HCT116 (cell line): ENCODE measurements at regions not wholly inside any gene's neighbourhood (a gene's known extent, or its start where the extent isn't known, plus 50 kb on each side); places are given as distances from the start of the nearest gene placed in this dataset.

Experiments
- ATAC-seq: fragments of 200-7000 bp; cut with Tn5 transposase; 2 replicates; pipeline ENCODE4 v1.9.1; 2020; ENCODE audit warnings: mild to moderate bottlenecking, moderate library complexity
- BruUV-seq: library from RNA; stranded (reverse); fragments of 400-500 nt; replicated peaks from 2 replicates; lab custom pipeline; 2021; lab: Mats Ljungman, UMichigan
- CTCF ChIA-PET: fragments of 300-600 bp; sonication (Branson Sonifier 250); formaldehyde crosslinking; loops from one replicate; lab custom pipeline; 2021; ENCODE audit warnings: antibody characterized with exemption; lab: Charles Lee
- POLR2A ChIA-PET: fragments of 300-600, 350-600 bp; sonication (Branson Sonifier 250); formaldehyde crosslinking; loops from one replicate; lab custom pipeline; 2021; ENCODE audit warnings: antibody characterized with exemption; lab: Charles Lee
- RAD21 ChIA-PET, 2 experiments: fragments of 300-600 bp; sonication (Branson Sonifier 250); formaldehyde crosslinking; loops; one replicate each; lab custom pipeline; 2023; ENCODE audit warnings: low total read pairs in 2 of 2; ENCODE audit not compliant: uncharacterized antibody in 2 of 2, unreplicated experiment in 2 of 2, low non-redundant PET in 1 of 2; lab: Charles Lee
- DNase-seq: peaks from one replicate; pipeline ENCODE4 v3.0.0-alpha.2; 2010; ENCODE audit warnings: low read depth, low spot score
- H2AFZ ChIP-seq: fragments of 200-600 bp; shearing (Covaris generic), sonication (generic); 2 replicates; pipeline ENCODE4 v1.6.1; 2017; ENCODE audit warnings: low read depth, mixed run types, mixed read lengths, antibody characterized with exemption, low read length; ENCODE audit not compliant: poor library complexity, severe bottlenecking
- H3K27ac ChIP-seq: 2 replicates; pipeline ENCODE4 v1.5.1; 2012; ENCODE audit warnings: low read depth, low read length
- H3K27me3 ChIP-seq: fragments of 200-600 bp; sonication (generic); 2 replicates; pipeline ENCODE4 v1.6.1; 2016; ENCODE audit warnings: mixed run types, low read length, mixed read lengths; ENCODE audit not compliant: insufficient read depth
- H3K36me3 ChIP-seq, 2 experiments: fragments of 200-500 bp in 1 of 2; fragments of 200-600 bp in 1 of 2; sonication (Bioruptor generic) in 1 of 2; sonication (generic) in 1 of 2; 2 replicates each; pipeline versions ENCODE4 v1.5.1 to v1.6.1; 2014 to 2016; ENCODE audit warnings: low read length in 2 of 2, inconsistent platforms in 1 of 2, mixed read lengths in 1 of 2, mixed run types in 1 of 2; ENCODE audit not compliant: insufficient read depth in 2 of 2, control insufficient read depth in 1 of 2
- H3K4me1 ChIP-seq, 2 experiments: fragments of 200-600 bp in 1 of 2; sonication (generic) in 1 of 2; 2 replicates each; pipeline versions ENCODE4 v1.5.1 to v1.6.1; 2012 to 2017; ENCODE audit warnings: low read length in 2 of 2, inconsistent platforms in 1 of 2, mild to moderate bottlenecking in 1 of 2, mixed read lengths in 1 of 2, mixed run types in 1 of 2, moderate library complexity in 1 of 2; ENCODE audit not compliant: insufficient read depth in 2 of 2, control insufficient read depth in 1 of 2
- H3K4me2 ChIP-seq: fragments of 200-600 bp; sonication (generic); 2 replicates; pipeline ENCODE4 v1.6.1; 2017; ENCODE audit warnings: mixed run types, low read length, mixed read lengths
- H3K4me3 ChIP-seq, 2 experiments: fragments of 200-600 bp in 1 of 2; sonication (generic) in 1 of 2; replicated peaks in 1 of 2; 2 replicates each; pipeline ENCODE4 v1.5.1; 2011 to 2016; ENCODE audit warnings: low read length in 2 of 2, control low read depth in 1 of 2, low read depth in 1 of 2, mild to moderate bottlenecking in 1 of 2, mixed read lengths in 1 of 2, mixed run types in 1 of 2
- H3K79me2 ChIP-seq: fragments of 200-600 bp; sonication (generic); 2 replicates; pipeline ENCODE4 v1.6.1; 2017; ENCODE audit warnings: mild to moderate bottlenecking, mixed run types, low read length, moderate library complexity, mixed read lengths; ENCODE audit not compliant: insufficient read depth
- H3K9ac ChIP-seq: fragments of 200-600 bp; sonication (generic); 2 replicates; pipeline ENCODE4 v1.6.1; 2016; ENCODE audit warnings: low read length, mixed read lengths
- H3K9me2 ChIP-seq: fragments of 200-600 bp; sonication (generic), shearing (Covaris generic); 2 replicates; pipeline ENCODE4 v1.6.1; 2017; ENCODE audit warnings: mixed run types, mild to moderate bottlenecking, moderate library complexity; ENCODE audit not compliant: insufficient read depth
- H3K9me3 ChIP-seq, 2 experiments: fragments of 200-500 bp in 1 of 2; fragments of 200-600 bp in 1 of 2; sonication (Bioruptor generic) in 1 of 2; sonication (generic) in 1 of 2; 2 replicates each; pipeline ENCODE4 v1.6.1; 2014 to 2017; ENCODE audit warnings: low read length in 2 of 2, mixed read lengths in 2 of 2, inconsistent platforms in 1 of 2, low read depth in 1 of 2, mild to moderate bottlenecking in 1 of 2, mixed run types in 1 of 2, moderate library complexity in 1 of 2; ENCODE audit not compliant: control insufficient read depth in 1 of 2, insufficient read depth in 1 of 2
- H4K20me1 ChIP-seq: fragments of 200-600 bp; sonication (generic), shearing (Covaris generic); 2 replicates; pipeline ENCODE4 v1.6.1; 2017; ENCODE audit warnings: mixed run types, mild to moderate bottlenecking, moderate library complexity; ENCODE audit not compliant: insufficient read depth
- ATF3 ChIP-seq: IDR thresholded peaks from 2 replicates; pipeline ENCODE4 v1.6.1; 2012
- CBX3 ChIP-seq: IDR thresholded peaks from 2 replicates; pipeline ENCODE4 v1.6.1; 2012; ENCODE audit warnings: low read depth
- CEBPB ChIP-seq: IDR thresholded peaks from 2 replicates; pipeline ENCODE4 v1.6.1; 2012; ENCODE audit warnings: low read depth
- CTCF ChIP-seq, 3 experiments: fragments of 200-600 bp in 1 of 3; sonication (generic) in 1 of 3; IDR thresholded peaks in 2 of 3; conservative IDR thresholded peaks in 1 of 3; 2 replicates each; pipeline ENCODE4 v1.5.1; 2012 to 2017; ENCODE audit warnings: low read depth in 2 of 3, low read length in 2 of 3, antibody characterized with exemption in 1 of 3, borderline replicate concordance in 1 of 3, control low read depth in 1 of 3, mild to moderate bottlenecking in 1 of 3, mixed read lengths in 1 of 3, mixed run types in 1 of 3, moderate library complexity in 1 of 3; ENCODE audit not compliant: insufficient read depth in 1 of 3
- EGR1 ChIP-seq: IDR thresholded peaks from 2 replicates; pipeline ENCODE4 v1.6.1; 2012; ENCODE audit warnings: low read depth
- EZH2 ChIP-seq: fragments of 200-600 bp; sonication (generic); IDR thresholded peaks from 2 replicates; pipeline ENCODE4 v1.6.1; 2017; ENCODE audit warnings: antibody characterized with exemption, mixed run types
- EZH2phosphoT487 ChIP-seq: fragments of 200-600 bp; IDR thresholded peaks from 2 replicates; pipeline ENCODE4 v1.6.1; 2018; ENCODE audit warnings: antibody characterized with exemption, borderline replicate concordance
- FOSL1 ChIP-seq: IDR thresholded peaks from 2 replicates; pipeline ENCODE4 v1.6.1; 2012; ENCODE audit warnings: low read depth
- JUND ChIP-seq: IDR thresholded peaks from 2 replicates; pipeline ENCODE4 v1.6.1; 2012
- POLR2A ChIP-seq: IDR thresholded peaks from 2 replicates; pipeline ENCODE4 v1.7.0; 2011; ENCODE audit warnings: borderline replicate concordance; ENCODE audit not compliant: insufficient read depth, insufficient read length; ENCODE audit errors: extremely low read depth
- REST ChIP-seq: IDR thresholded peaks from 2 replicates; pipeline ENCODE4 v1.6.1; 2012; ENCODE audit warnings: low read depth
- SIN3A ChIP-seq: IDR thresholded peaks from 2 replicates; pipeline ENCODE4 v1.6.1; 2012; ENCODE audit warnings: low read depth
- SP1 ChIP-seq: IDR thresholded peaks from 2 replicates; pipeline ENCODE4 v1.6.1; 2012; ENCODE audit warnings: low read depth
- SRF ChIP-seq: IDR thresholded peaks from 2 replicates; pipeline ENCODE4 v1.6.1; 2012; ENCODE audit warnings: low read depth
- YY1 ChIP-seq: IDR thresholded peaks from 2 replicates; pipeline ENCODE4 v1.6.1; 2011; ENCODE audit warnings: low read length, low read depth, moderate library complexity, mild to moderate bottlenecking; ENCODE audit not compliant: insufficient replicate concordance; ENCODE audit errors: extremely low read depth
- ZBTB33 ChIP-seq: IDR thresholded peaks from 2 replicates; pipeline ENCODE4 v1.6.1; 2011; ENCODE audit warnings: mild to moderate bottlenecking, low read length, moderate library complexity; ENCODE audit not compliant: insufficient replicate concordance; ENCODE audit errors: extremely low read depth
- ZFX ChIP-seq: fragments of 450-650 bp; IDR thresholded peaks from 2 replicates; pipeline ENCODE4 v1.6.1; 2017
- ZNF274 ChIP-seq: fragments of 200-500 bp; sonication (Bioruptor generic); IDR thresholded peaks from 2 replicates; pipeline ENCODE4 v1.6.1; 2014; ENCODE audit warnings: mild to moderate bottlenecking, low read depth, low read length, inconsistent platforms
- intact Hi-C: fragments of 100-400 bp; cut with micrococcal nuclease; formaldehyde crosslinking; loops from 2 replicates; pipeline ENCODE4 v1.10.0; 2022

GRCh38 chr18:26689226-26689879 is 141.0 kb upstream of the KCTD1 start:
- no peaks in the 10 kb centered on the region for H3K79me2 ChIP-seq
- no peak overlapping the region for H3K4me2 ChIP-seq
- H4K20me1 ChIP-seq, result no peaks in the 10 kb centered on the region
- no peaks in the 10 kb centered on the region for H3K9me2 ChIP-seq
- no peak overlapping the region for H3K27ac ChIP-seq
- H3K36me3 ChIP-seq, result no peaks in the 10 kb centered on the region
- no peak overlapping the region for H3K4me3 ChIP-seq
- H3K9ac ChIP-seq, result no peak overlapping the region
- ChIA-PET RAD21 (no interaction called here), POLR2A (no interaction called here), CTCF (no interaction called here)
- DNase-seq (no peak), ATAC-seq (no peak)
- TF ChIP-seq ATF3 (no peak), REST (no peak), EGR1 (no peak), YY1 (no peak), ZBTB33 (no peak), JUND (no peak), EZH2phosphoT487 (no peak), EZH2 (no peak), FOSL1 (no peak), POLR2A (no peak), CTCF (IDR thresholded peaks at IDR 0.05 in 2 of 3, conservative IDR thresholded peaks at IDR 0.05 in 1 of 3; ENCODE audit: borderline replicate concordance in 1 of 3, insufficient read depth in 1 of 3, low read depth in 2 of 3, low read length in 2 of 3) (no peak), CEBPB (no peak), ZNF274 (no peak), CBX3 (no peak), SRF (no peak), SIN3A (no peak), SP1 (no peak), ZFX (no peak)
- H3K9me3 ChIP-seq, result peaks cover 0 to 5% of the 10 kb centered on the region in 2 experiments; a peak in 1 of 4 replicates
- no TSS peak for BruUV-seq
- peaks cover 5% of the 10 kb centered on the region for H3K27me3 ChIP-seq
- H2AFZ ChIP-seq, result no peak overlapping the region
- intact Hi-C loops, result no loop called here
- H3K4me1 ChIP-seq, result no peaks in the 10 kb centered on the region
